RPMI8226 (cell line): ENCODE measurements at regions not wholly inside any gene's neighbourhood (a gene's known extent, or its start where the extent isn't known, plus 50 kb on each side); places are given as distances from the start of the nearest gene placed in this dataset.
"Not testable (repeated sequence)": the region's sequence is repeated elsewhere in the genome, so short reads cannot be mapped to it uniquely, and the experiment has no call there.

Experiments used
- DNase-seq: peaks from one replicate; pipeline ENCODE4 v3.0.0-alpha.2; 2015

GRCh38 chr9:108762348-108763055, 93.3 kb downstream of the ACTL7B start:
- no peak for DNase-seq

GRCh38 chr9:108761655-108762347, 94.0 kb downstream of the ACTL7B start:
- peak; percentile 32 for DNase-seq

- no peak for DNase-seq
These were observed 94.9 kb downstream of the ACTL7B start for GRCh38 chr9:108760841-108761240.

DNA sequence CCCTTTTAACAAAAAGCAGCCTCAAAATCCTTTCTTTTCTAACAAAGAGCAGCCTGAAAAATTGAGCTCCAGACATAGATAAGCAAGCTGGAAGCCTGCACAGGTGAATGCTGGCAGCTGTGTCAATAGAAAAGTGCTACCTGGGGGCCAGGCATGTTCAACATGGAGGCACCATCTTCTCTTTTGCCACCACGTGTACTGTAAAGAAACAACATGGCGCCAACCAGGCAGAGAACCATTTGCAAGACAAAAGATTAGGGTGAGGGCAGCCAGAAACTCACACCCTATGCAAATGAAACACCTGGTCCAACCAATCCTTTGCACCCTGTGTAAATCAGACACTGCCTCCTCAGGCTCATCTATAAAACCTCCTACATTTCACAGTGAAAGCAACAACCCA, 96.0 kb downstream of the ACTL7B start:
- DNase-seq = no peak

DNA sequence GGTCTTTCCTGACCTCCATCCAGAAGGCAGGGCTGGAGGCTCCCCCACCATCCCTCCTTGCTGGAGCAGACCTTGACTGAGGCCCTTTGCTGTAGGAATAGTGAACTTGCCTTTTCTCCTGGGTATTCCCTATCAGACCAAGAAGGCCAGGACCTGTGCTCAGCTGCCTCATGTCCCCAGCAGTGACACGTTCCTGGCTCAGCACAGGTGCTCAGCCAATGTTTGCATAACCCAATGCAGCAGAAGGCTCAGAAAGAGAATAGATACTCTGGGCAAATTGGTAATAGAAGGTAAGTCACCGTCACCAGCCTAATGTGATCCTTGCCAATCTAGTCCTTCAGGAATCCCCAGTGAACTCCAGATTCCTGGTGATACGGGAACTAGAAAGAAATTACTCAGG, 96.4 kb downstream of the ACTL7B start:
- DNase-seq = no peak

- no peak for DNase-seq
These were observed 98.9 kb downstream of the ACTL7B start for GRCh38 chr9:108756746-108757490.

GRCh38 chr9:108755979-108756378, 99.8 kb downstream of the ACTL7B start:
- DNase-seq = no peak

GRCh38 chr9:108751369-108751768, 104.4 kb downstream of the ACTL7B start:
- no peak for DNase-seq

GRCh38 chr9:108750661-108751215, 105.0 kb downstream of the ACTL7B start:
- no peak for DNase-seq

DNA sequence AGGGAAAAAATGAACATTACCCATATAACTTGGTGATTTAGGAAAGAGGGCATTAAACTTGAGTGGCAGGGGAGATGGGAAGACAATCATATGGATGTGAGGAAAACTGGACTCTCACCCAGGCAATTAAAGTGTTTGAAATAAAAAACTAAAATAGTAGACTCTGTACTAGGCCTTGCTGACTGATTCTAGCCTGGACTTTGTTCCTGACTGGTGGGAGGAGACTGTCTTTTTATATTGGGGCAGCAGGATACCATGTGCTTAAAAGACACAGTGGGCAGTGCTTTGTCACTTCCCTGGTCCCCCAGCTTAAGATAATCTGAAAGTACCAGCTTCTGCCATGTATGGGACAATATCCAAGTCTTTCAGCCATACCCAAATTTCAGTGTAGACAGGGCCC, 107.0 kb downstream of the ACTL7B start:
- DNase-seq = no peak

DNA sequence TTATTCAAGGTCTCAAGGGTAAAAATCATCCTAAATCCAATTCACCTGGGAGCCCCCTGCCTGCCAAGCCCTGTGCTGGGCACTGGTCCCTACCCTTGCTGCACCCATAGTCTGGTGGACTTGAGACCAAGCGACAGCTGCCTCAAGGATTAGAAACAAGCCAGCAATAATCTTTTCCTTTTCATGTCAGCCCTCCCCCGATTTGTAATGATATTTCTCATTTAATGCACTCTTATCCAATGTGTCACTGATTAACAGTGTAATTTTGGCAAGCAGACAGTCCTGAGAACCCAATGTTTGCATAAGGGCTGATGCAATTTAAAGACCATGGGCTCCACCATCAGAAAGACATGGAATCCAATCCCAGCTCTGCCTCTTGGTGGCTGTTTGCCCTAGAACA, 108.9 kb downstream of the ACTL7B start:
- DNase-seq = no peak

DNA sequence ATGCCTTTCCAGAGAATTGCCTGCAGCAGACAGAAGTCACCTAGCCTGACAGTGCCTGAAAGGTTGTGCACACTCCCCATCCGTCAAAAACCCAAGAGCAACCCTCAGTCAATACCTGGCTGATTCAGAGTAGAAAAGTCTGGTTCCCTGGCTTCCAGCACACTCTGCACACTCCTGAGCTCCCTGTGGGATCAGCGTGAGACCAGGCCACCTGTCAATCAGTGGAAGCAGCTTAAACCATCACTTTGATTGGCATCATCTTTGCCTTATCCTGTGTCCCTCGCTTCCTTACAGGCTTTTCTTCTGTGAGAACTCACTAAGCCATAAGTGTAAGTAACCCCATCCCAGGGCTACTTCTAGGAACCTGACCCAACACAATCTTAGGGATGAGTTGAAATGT, 109.8 kb downstream of the ACTL7B start:
- DNase-seq = no peak

DNA sequence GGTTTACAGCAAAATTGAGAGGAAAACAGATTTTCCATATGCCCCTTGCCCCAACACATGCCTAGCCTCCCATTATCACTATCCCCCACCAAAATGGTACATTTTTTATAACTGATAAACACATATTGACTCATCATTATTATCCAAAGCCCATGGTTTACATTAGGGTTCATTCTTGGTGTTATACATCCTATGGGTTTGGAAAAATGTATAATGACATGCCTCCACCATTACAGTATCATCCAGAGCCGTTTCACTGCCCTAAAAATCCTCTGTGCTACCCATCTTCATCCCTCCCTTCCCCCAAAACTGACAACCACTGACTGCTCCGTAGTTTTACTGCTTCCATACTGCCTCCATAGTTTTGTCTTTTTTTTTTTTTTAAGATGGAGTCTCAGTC, 111.1 kb downstream of the ACTL7B start:
- DNase-seq = no peak

GRCh38 chr9:108743901-108744371, 111.8 kb downstream of the ACTL7B start:
- DNase-seq = no peak

GRCh38 chr9:108743416-108743815, 112.4 kb downstream of the ACTL7B start:
- no peak for DNase-seq

- no peak for DNase-seq
These were observed 113.6 kb downstream of the ACTL7B start for GRCh38 chr9:108742191-108742590.

GRCh38 chr9:108731292-108731691, 124.5 kb downstream of the ACTL7B start:
- not testable (repeated sequence) for DNase-seq

DNA sequence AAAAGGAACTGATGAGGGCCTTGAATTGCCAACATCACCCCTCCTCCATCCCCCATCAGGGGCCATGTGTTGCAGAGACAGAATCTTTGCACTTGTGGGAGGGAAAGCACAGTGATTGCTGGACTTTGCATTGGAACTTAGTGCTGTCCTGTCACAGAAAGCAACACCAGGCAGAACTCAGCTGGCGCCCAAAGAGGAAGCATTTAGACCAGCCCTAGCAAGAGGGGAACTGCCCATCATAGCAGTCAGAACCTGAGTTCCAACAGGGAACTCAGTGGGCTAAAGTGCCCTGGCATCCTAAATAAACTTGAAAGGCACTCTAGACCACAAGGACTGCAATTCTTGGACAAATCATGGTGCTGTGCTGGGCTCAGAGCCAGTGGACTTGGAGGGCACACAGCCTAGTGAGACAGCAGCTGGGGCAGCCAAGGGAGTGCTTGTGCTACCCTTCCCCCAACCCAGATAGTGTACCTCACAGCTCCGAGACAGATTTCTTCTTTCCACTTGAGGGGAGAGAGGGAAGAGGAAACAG, 128.1 kb downstream of the ACTL7B start:
- no peak for DNase-seq

DNA sequence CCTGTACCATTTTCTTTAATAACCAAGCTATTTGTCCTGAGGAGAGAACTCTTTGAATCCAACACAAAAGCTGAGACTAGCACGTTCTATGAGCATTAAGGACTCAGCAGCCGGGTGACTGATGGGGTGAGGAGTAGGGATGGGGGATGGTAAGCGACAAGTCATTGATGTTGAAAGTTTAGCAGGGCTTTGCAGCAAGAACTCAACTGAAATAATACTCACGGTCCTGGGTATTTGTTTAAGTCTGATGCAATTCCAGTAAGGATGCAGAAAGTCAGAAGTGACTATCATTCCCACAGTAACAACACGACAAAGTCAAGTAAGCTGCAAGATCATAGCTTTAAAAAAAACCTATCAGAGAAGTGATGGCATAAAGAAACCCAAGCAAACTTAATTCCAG, 131.1 kb downstream of the ACTL7B start:
- DNase-seq = no peak

DNA sequence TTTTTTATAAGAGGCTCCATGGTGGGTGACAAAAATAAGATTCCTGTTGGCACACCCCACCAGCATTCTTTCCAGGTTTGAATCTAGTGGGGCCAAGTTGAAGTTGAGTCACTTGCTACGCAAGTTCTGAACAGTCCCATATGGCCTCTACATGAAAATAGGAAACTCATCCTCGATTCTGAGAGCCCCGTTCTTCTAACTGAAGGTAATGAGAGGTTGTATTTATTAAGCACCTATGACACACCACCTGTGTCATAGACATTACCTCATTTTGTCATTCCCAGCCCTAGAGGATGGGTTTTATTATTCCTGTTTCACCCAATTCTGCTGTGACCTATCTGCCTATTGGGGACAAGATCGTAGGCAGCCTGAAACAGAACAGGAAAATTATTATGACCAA, 131.7 kb downstream of the ACTL7B start:
- no peak for DNase-seq

DNA sequence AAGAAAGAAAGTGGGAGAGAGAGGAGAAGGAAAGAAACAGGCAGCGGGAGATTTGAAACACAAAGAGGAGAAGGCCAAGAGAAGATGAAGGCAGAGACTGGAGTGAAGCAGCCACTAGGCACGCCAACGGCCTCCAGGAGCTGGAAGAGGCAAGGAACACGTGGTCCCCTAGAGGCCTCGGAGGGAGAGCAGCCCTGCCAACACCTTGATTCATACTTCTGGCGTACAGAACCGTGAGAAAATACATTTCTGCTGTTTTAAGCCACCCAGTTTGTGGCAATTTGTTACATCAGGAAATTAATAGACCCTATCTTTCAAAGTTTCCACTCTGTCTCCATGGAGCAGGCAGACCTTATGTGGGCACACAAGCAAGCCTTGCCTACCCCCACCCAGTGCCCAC, 133.4 kb downstream of the ACTL7B start:
- DNase-seq = no peak

- DNase-seq = no peak
These were observed 135.6 kb downstream of the ACTL7B start for GRCh38 chr9:108720191-108720642.

DNA sequence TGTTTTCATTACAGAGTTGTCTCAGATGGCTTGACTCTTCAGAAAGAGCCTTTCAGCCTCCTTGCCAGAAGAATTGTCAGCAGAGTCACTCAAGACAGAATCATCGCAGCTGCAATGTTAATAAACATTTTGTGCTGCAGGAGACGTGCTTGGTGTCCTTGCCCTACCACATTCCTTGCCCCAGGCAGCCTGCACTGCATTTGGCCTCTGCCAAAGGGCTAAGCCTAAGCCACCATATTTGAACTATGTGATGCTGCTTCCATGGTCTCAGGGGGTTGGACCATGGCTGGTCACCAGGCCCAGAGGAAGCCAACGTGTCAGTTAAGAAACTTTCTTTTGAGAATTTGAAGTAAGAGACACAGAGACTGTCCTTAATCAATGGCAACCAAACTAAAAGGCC, 145.4 kb downstream of the ACTL7B start:
- no peak for DNase-seq
